ENCODE measurements at regions not wholly inside any gene's neighbourhood (a gene's known extent, or its start where the extent isn't known, plus 50 kb on each side); places are given as distances from the start of the nearest gene placed in this dataset.

DNA sequence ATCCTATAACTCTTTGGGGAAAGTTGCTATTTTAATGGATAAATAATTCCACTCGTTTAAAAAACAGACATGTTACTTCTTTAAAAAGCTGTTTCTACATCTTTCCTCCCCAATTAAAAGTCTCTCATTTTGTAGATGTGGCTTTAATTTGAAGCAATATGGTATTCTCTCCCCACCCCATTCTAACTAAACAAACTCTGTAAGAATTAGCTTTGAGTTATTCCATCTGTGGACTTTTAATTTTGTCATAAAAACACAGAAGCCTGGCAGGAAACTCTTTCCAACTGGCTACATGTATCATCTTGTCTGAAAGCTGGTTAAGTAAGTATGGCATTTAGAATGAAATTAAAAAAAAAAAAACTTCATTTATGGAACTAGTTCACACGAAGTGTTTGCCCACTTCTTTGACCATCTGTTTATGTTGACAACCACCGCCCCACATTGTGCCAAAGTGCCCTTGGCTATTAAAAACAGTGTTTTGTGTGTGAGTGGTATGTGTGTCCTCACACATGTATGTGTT is 140.3 kb downstream of the NAA11 start:
- TF ChIP-seq ELF4 (IDR thresholded peaks at IDR 0.05) (no peak), SUZ12 (IDR thresholded peaks at IDR 0.05) (no peak), TARDBP (IDR thresholded peaks at IDR 0.05) (no peak), NFRKB (IDR thresholded peaks at IDR 0.05) (no peak), L3MBTL2 (conservative IDR thresholded peaks at IDR 0.05) (no peak), HDGF (IDR thresholded peaks at IDR 0.05; ENCODE audit: borderline replicate concordance) (no peak), FOXA1 (IDR thresholded peaks at IDR 0.05) (no peak), FOXM1 (IDR thresholded peaks at IDR 0.05; ENCODE audit: borderline replicate concordance) (no peak), ZNF384 (IDR thresholded peaks at IDR 0.05) (no peak), CTBP1 (IDR thresholded peaks at IDR 0.05; ENCODE audit: borderline replicate concordance) (no peak)
- TF ChIP-seq, protein P1, sequence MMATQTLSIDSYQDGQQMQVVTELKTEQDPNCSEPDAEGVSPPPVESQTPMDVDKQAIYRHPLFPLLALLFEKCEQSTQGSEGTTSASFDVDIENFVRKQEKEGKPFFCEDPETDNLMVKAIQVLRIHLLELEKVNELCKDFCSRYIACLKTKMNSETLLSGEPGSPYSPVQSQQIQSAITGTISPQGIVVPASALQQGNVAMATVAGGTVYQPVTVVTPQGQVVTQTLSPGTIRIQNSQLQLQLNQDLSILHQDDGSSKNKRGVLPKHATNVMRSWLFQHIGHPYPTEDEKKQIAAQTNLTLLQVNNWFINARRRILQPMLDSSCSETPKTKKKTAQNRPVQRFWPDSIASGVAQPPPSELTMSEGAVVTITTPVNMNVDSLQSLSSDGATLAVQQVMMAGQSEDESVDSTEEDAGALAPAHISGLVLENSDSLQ (IDR thresholded peaks at IDR 0.05) = no peak
